Tibial artery (tissue), 4 donors: ENCODE measurements at regions not wholly inside any gene's neighbourhood (a gene's known extent, or its start where the extent isn't known, plus 50 kb on each side); places are given as distances from the start of the nearest gene placed in this dataset.

Experiments used
- DNase-seq, 2 donors: peaks; one replicate each; pipeline ENCODE4 v3.0.0-alpha.2; 2019
- H3K27ac ChIP-seq, 2 donors: fragments of 200-600 bp; sonication (generic) in 1 of 2; 1 replicate in 1 of 2; 2 replicates in 1 of 2; pipeline ENCODE4 v1.5.1; 2018 to 2019; ENCODE audit warnings: mild to moderate bottlenecking in 1 of 2
- H3K27me3 ChIP-seq, 2 donors: fragments of 200-600 bp; sonication (generic) in 1 of 2; one replicate each; pipeline versions ENCODE4 v1.5.1 to v1.6.0; 2016 to 2019
- H3K36me3 ChIP-seq, 3 donors: fragments of 200-600 bp; sonication (generic) in 2 of 3; one replicate each; pipeline ENCODE4 v1.5.1; 2016 to 2019; ENCODE audit warnings: mild to moderate bottlenecking in 2 of 3
- H3K4me1 ChIP-seq, 4 donors: fragments of 200-600 bp; sonication (generic) in 2 of 4; 1 replicate in 3 of 4; 2 replicates in 1 of 4; pipeline ENCODE4 v1.5.1; 2016 to 2019
- H3K4me3 ChIP-seq, 2 donors: fragments of 200-600 bp; sonication (generic) in 1 of 2; 1 replicate in 1 of 2; 2 replicates in 1 of 2; pipeline ENCODE4 v1.5.1; 2018 to 2019; ENCODE audit warnings: mild to moderate bottlenecking in 2 of 2
- H3K9me3 ChIP-seq, 3 donors: fragments of 200-600 bp; sonication (generic) in 1 of 3; one replicate each; pipeline ENCODE4 v1.5.1; 2016 to 2019
- intact Hi-C: fragments of 100-400 bp; cut with DNase I; formaldehyde crosslinking; loops from one replicate; pipeline ENCODE4 v1.15.0; 2023; ENCODE audit warnings: low total_unique reads
- TF ChIP-seq, protein P1 (sequence below), 2 experiments: fragments of 200-600 bp in 1 of 2; fragments of 450-650 bp in 1 of 2; IDR thresholded peaks; one replicate each; pipeline ENCODE4 v1.5.1; 2017 to 2019; ENCODE audit warnings: antibody characterized with exemption in 2 of 2, mild to moderate bottlenecking in 1 of 2, moderate library complexity in 1 of 2

DNA sequence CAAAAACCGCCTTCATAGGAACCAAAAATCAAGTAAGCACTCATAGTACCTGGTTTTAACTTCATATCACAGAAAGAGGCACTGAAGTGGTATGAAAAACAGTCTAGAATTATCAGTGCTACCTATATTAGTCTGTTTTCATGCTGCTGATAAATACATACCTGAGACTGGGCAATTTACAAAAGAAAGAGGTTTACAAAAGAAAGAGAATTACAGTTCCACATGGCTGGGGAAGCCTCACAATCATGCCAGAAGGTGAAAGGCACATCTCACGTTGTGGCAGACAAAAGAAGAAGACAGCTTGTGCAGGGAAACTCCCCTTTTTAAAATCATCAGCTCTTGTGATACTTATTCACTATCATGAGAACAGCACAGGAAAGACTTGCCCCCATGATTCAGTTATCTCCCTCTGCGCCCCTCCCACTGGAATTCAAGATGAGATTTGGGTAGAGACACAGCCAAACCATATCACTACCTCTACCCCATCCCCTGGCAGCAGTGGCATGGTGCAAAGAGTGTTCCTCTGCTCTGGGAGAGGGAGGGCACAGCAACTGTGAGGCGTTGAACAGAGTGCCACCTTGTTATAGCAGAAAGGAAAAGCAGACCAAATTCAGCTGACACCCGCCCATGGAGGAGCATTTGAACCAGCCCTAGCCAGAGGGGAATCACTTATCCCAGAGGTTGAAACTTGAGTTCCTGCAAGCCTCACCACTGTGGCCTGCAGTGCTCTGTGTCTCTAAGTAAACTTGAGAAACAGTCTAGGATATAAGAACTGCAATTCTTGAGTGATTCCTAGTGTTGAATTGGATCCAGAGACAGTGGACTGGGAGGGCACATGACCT is 61.9 kb upstream of the PTPRZ1 start:
- TF ChIP-seq, protein P1, sequence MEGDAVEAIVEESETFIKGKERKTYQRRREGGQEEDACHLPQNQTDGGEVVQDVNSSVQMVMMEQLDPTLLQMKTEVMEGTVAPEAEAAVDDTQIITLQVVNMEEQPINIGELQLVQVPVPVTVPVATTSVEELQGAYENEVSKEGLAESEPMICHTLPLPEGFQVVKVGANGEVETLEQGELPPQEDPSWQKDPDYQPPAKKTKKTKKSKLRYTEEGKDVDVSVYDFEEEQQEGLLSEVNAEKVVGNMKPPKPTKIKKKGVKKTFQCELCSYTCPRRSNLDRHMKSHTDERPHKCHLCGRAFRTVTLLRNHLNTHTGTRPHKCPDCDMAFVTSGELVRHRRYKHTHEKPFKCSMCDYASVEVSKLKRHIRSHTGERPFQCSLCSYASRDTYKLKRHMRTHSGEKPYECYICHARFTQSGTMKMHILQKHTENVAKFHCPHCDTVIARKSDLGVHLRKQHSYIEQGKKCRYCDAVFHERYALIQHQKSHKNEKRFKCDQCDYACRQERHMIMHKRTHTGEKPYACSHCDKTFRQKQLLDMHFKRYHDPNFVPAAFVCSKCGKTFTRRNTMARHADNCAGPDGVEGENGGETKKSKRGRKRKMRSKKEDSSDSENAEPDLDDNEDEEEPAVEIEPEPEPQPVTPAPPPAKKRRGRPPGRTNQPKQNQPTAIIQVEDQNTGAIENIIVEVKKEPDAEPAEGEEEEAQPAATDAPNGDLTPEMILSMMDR (IDR thresholded peaks at IDR 0.05): no peak
- H3K27me3 ChIP-seq: no peaks in the 10 kb centered on the region
- DNase-seq: no peak
- no peaks in the 10 kb centered on the region for H3K4me1 ChIP-seq
- peaks cover 2 to 10% (median 5%) of the 10 kb centered on the region in 3 donors for H3K9me3 ChIP-seq
- H3K36me3 ChIP-seq: no peaks in the 10 kb centered on the region
- no peak overlapping the region for H3K4me3 ChIP-seq
- intact Hi-C loops: no loop called here
- no peak overlapping the region for H3K27ac ChIP-seq

DNA sequence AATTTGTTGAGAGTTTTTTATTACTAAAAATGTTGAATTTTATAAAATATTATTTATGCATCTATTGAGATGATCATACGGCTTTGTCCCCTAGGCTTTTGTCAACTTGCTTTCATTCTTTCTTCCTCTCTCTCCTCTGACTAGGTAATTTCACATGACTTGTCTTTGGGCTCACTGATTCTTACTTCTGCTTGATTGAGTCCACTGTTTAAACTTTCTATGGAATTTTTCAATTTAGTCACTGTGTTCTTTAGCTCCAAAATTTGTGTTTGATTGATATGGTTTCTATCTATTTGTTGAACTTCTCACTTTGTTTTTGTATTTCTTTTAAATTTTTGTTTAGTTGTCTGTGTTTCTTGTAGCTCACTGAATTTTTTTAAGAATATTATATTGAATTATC is 65.9 kb upstream of the PTPRZ1 start:
- Histone ChIP-seq H3K9me3 (peaks cover 2 to 10% (median 5%) of the 10 kb centered on the region in 3 donors), H3K36me3 (no peaks in the 10 kb centered on the region), H3K27ac (no peak overlapping the region), H3K27me3 (no peaks in the 10 kb centered on the region), H3K4me1 (no peaks in the 10 kb centered on the region), H3K4me3 (no peak overlapping the region)
- no peak for DNase-seq
- intact Hi-C loops: no loop called here
- TF ChIP-seq, protein P1 (IDR thresholded peaks at IDR 0.05): no peak

DNA sequence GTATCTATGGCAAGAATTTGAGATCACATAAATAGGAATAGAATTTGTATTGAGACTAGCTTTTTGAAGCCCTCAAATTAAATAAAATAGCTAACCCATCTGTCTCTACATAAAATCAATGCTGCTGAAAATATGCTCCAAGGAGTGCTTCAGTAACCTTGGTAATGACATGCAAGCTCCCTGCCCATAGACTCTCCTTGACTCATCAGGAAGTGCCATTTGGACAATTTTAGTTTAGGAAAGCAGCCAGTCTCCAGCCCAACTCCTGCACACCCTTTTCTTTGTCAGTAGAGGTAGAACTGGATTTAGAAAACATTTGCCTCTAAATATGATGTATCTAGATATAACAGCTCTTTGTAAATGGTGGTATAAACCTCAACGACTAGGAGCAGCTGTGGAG is 69.9 kb upstream of the PTPRZ1 start:
- DNase-seq: no peak
- Histone ChIP-seq H3K27me3 (no peaks in the 10 kb centered on the region), H3K36me3 (no peaks in the 10 kb centered on the region), H3K4me3 (no peak overlapping the region), H3K27ac (no peak overlapping the region), H3K9me3 (peaks cover 2 to 10% (median 5%) of the 10 kb centered on the region in 3 donors), H3K4me1 (no peaks in the 10 kb centered on the region)
- TF ChIP-seq, protein P1 (IDR thresholded peaks at IDR 0.05): no peak
- intact Hi-C loops: no loop called here

DNA sequence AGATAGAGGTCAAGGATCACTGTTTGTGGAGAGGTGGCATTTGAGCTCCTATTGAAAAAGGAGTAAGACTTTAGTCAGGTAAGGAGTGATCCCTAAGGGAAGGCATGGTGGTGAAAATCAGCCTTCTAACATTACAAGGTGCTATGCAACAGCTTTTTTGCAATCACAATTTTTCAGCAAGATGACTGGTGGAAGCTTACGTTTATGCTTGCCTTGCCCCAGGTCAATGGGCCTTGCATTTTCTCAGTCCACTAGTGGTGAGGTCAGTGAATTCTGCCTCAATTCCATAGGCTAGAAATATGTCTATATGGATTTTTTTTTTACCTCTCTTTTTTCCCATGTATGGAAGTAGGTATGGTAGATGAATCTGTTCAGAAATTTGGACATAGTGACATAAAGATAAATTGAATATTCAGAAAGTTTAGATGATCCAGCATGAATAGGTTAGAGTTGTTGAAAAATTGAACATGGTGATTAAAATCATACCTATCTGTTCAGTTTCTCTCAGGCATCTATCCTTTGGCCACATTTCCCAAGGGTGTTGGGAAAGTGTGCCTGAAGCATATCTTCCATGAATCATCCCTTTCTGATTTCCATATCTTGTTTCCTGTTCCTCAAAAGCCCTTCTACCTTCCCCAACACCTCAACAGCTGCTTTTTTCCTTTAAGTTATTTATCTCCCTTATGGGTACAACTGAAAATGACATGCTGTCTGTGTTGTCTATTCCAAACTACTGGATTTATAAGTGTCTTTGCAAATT is 71.9 kb upstream of the PTPRZ1 start:
- TF ChIP-seq, protein P1 (IDR thresholded peaks at IDR 0.05): no peak
- intact Hi-C loops: no loop called here

DNA sequence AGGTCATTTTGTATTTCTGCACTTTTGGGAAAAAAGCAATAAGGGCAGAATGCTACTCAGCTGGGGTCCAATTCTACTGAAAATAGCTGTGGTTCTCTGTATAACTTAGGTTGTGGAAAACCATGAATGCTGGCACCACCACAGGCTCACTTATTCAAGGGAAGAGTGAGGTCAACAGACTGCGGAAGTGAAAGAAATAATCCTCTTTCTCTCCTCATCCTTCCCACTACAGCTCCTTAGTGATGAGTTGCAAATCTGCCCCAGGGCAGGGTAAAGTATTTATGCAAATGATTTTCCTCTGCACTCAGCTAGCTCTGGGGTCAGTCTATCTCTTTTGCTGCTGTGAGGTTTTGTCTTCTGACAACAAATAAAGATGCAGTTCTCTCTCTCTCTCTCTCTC is 74.1 kb upstream of the PTPRZ1 start:
- no peak for DNase-seq
- Histone ChIP-seq H3K4me3 (no peak overlapping the region), H3K27me3 (no peaks in the 10 kb centered on the region), H3K9me3 (no peaks in the 10 kb centered on the region), H3K27ac (no peak overlapping the region), H3K36me3 (no peaks in the 10 kb centered on the region), H3K4me1 (no peaks in the 10 kb centered on the region)
- TF ChIP-seq, protein P1 (IDR thresholded peaks at IDR 0.05): no peak
- intact Hi-C loops: no loop called here

More for the DNA sequence above, 71.9 kb upstream of the PTPRZ1 start:
- Histone ChIP-seq H3K4me1 (no peaks in the 10 kb centered on the region), H3K4me3 (no peak overlapping the region), H3K9me3 (no peaks in the 10 kb centered on the region), H3K27ac (no peak overlapping the region), H3K36me3 (no peaks in the 10 kb centered on the region), H3K27me3 (no peaks in the 10 kb centered on the region)
- no peak for DNase-seq
